Sigmoid colon (tissue), 6 donors: ENCODE measurements at regions not wholly inside any gene's neighbourhood (a gene's known extent, or its start where the extent isn't known, plus 50 kb on each side); places are given as distances from the start of the nearest gene placed in this dataset.

ENCODE experiments used
- DNase-seq: peaks from one replicate; pipeline ENCODE4 v3.0.0-alpha.2; 2019
- H3K27ac ChIP-seq, 4 donors: fragments of 200-600 bp; sonication (generic); one replicate each; pipeline ENCODE4 v1.5.1; 2016 to 2019; ENCODE audit warnings: mild to moderate bottlenecking in 1 of 4
- H3K27me3 ChIP-seq, 3 donors: fragments of 200-600 bp; sonication (generic); one replicate each; pipeline ENCODE4 v1.5.1; 2019; ENCODE audit warnings: mild to moderate bottlenecking in 1 of 3
- H3K36me3 ChIP-seq, 4 donors: fragments of 200-600 bp; sonication (generic); one replicate each; pipeline ENCODE4 v1.5.1; 2016 to 2019
- H3K4me1 ChIP-seq, 4 donors: fragments of 200-600 bp; sonication (generic); one replicate each; pipeline ENCODE4 v1.5.1; 2017 to 2019
- H3K4me3 ChIP-seq, 4 donors: fragments of 200-600 bp; sonication (generic); one replicate each; pipeline ENCODE4 v1.5.1; 2017 to 2019; ENCODE audit warnings: mild to moderate bottlenecking in 2 of 4, moderate library complexity in 1 of 4
- H3K9me3 ChIP-seq, 4 donors: fragments of 200-600 bp in 3 of 4; sonication (generic) in 3 of 4; one replicate each; pipeline versions ENCODE4 v1.5.1 to v1.6.1; 2013 to 2019
- EP300 ChIP-seq, 4 donors: sonication (generic); formaldehyde crosslinking; IDR thresholded peaks; one replicate each; pipeline ENCODE4 v1.6.1; 2017; ENCODE audit warnings: antibody characterized with exemption in 4 of 4
- POLR2A ChIP-seq, 2 donors: fragments of 450-650 bp; IDR thresholded peaks; one replicate each; pipeline ENCODE4 v1.6.1; 2016; ENCODE audit warnings: antibody characterized with exemption in 2 of 2, mild to moderate bottlenecking in 2 of 2, moderate library complexity in 2 of 2
- POLR2AphosphoS5 ChIP-seq, 4 donors: sonication (generic); formaldehyde crosslinking; IDR thresholded peaks; one replicate each; pipeline ENCODE4 v1.6.1; 2017; ENCODE audit warnings: antibody characterized with exemption in 4 of 4
- WGBS, 2 donors: extraction: QIAGEN DNeasy Blood & Tissue Kit; methylation state at CpG; one replicate each; pipeline ENCODE4 v1.1.7; 2013; 5-methylcytosine and 5-hydroxymethylcytosine counted together
- intact Hi-C: fragments of 100-400 bp; cut with DNase I; formaldehyde crosslinking; loops from one replicate; pipeline ENCODE4 v1.15.1; 2023
- TF ChIP-seq, protein P1 (sequence below), 4 experiments: fragments of 450-650 bp in 3 of 4; fragments of 200-600 bp in 1 of 4; IDR thresholded peaks; one replicate each; pipeline ENCODE4 v1.5.1; 2016 to 2019; ENCODE audit warnings: antibody characterized with exemption in 4 of 4, mild to moderate bottlenecking in 3 of 4, moderate library complexity in 2 of 4
- donor health status: healthy with polysubstance abuse.
- donor health status: healthy.

DNA sequence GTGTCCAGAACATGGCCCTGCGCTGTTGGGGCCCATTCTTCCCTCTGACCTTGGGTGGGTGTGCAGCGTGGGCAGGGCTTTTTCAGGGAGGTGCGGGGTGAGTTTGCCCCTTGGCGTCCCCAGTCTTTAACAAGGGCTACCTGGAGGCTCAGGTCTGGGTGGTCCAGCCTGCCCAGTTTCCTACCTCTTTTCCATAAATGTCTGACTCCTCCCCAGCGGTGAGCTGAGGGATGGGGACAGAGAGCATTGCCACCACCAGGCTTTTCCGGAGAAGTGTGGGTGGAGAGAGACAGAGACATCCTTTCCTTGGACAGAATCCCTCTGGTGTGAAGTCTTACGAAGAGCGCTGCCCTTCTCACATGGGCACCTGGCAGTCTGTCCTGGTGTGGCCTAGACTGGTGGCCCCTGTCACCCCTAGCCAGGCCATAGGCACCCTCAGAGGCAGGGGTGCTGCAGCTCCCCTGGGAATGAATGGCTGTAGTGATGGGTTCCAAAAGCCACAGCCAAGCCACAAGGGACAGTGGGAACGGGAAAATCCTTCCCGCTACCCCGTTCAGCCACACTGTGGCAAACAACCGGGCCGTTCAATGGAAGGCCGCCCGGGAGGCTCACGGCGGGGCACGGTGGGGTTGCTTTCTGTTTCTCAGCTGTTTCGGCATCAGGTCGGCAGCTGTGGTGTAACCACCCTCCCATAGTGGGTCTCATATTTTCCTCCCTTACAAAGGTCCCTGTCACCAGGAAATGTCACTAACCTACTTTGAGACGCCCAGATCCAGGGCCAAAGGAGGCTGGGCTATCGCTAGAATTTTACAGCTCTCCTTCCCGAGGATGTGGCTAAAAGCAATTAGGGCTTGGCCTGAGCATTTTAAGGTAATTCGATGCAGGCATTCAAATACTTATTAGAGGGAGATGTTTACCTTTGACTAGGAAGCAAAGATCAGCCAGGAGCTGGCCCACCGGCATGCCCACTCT is 61.9 kb upstream of the GSE1 start:
- intact Hi-C loops, result no loop called here
- Histone ChIP-seq H3K4me3 (no peak overlapping the region), H3K36me3 (no peaks in the 10 kb centered on the region), H3K27me3 (no peaks in the 10 kb centered on the region), H3K27ac (peak overlapping the region in 3 of 4 donors; percentile 67 to 96 (median 67)), H3K4me1 (peaks cover 0 to 32% (median 27%) of the 10 kb centered on the region in 4 donors), H3K9me3 (no peaks in the 10 kb centered on the region)
- 34 to 70% methylated on average over 25 of the region's 25 CpGs for WGBS, 2 donors
- TF ChIP-seq EP300 (IDR thresholded peaks at IDR 0.05) (no peak), POLR2A (IDR thresholded peaks at IDR 0.05) (no peak), POLR2AphosphoS5 (IDR thresholded peaks at IDR 0.05) (no peak)
- TF ChIP-seq, protein P1, sequence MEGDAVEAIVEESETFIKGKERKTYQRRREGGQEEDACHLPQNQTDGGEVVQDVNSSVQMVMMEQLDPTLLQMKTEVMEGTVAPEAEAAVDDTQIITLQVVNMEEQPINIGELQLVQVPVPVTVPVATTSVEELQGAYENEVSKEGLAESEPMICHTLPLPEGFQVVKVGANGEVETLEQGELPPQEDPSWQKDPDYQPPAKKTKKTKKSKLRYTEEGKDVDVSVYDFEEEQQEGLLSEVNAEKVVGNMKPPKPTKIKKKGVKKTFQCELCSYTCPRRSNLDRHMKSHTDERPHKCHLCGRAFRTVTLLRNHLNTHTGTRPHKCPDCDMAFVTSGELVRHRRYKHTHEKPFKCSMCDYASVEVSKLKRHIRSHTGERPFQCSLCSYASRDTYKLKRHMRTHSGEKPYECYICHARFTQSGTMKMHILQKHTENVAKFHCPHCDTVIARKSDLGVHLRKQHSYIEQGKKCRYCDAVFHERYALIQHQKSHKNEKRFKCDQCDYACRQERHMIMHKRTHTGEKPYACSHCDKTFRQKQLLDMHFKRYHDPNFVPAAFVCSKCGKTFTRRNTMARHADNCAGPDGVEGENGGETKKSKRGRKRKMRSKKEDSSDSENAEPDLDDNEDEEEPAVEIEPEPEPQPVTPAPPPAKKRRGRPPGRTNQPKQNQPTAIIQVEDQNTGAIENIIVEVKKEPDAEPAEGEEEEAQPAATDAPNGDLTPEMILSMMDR (IDR thresholded peaks at IDR 0.05), result no peak
- no peak for DNase-seq

DNA sequence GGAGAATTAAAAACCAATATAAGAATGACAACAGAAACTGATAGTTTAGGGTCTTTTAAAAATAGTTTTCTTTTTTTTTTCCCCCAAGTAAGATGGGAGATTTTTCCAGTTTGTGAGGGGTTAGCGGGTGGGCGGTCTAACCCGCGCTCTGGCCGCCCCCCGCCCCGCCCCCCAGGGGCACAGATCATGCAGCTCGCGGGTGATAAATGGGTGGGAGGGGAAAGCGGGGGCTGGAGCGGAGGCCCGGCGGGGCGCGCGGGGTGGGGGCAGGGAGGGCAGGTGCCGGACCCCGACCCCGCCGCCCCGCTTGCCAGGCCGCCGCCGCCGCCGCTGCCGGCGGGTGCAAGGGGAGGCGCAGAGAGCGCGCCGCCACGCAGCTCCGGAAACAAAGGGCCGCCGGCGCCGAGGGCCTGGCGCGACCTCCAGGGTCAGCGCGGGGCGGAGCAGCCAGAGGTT is 60.1 kb upstream of the GSE1 start:
- Histone ChIP-seq H3K9me3 (no peaks in the 10 kb centered on the region), H3K4me1 (peaks cover 0 to 45% (median 36%) of the 10 kb centered on the region in 4 donors), H3K27me3 (no peaks in the 10 kb centered on the region), H3K27ac (peak overlapping the region; percentile 84 to 96 (median 94)), H3K36me3 (no peaks in the 10 kb centered on the region), H3K4me3 (peak overlapping the region; percentile 62 to 87 (median 80))
- DNase-seq, result no peak
- intact Hi-C loops, result no loop called here
- WGBS, 2 donors, result 1 to 2% methylated on average over 43 of the region's 43 CpGs
- TF ChIP-seq POLR2AphosphoS5 (IDR thresholded peaks at IDR 0.05) (no peak), POLR2A (IDR thresholded peaks at IDR 0.05) (no peak), EP300 (IDR thresholded peaks at IDR 0.05) (no peak)
- TF ChIP-seq, protein P1 (IDR thresholded peaks at IDR 0.05), result no peak

DNA sequence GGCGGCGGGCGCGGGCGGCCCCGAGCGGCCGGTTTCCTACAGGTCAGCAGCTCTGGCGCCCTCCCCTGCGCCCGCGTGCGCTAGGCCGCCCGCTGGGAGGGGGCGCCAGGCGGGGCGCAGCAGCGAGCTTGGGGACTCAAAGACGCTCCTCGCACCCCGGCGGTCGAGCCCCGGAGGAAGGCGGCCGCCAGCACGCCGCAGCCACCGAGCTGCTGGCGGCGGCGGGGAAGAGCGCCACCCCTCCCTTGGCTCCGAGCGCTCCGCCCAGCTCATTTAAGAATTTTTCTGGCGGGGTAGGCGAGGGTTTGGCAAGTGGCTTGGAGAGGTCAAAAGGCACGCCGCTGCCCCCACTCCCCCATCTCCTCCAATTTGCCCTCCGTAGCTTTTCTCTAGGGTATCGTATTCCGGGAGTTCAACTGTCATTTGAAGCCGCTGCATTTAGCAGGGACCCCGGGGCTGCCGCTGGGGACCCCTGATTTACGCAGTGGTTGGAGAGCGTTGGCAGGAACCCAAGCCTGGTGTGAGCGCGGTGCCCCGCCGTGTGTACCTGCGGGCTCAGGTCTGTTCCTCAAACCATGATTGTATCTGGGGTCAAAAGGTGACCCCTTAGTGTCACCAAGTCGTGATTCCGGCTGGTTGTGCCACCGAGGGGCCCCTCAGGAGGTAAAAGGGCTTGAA is 59.5 kb upstream of the GSE1 start:
- H3K27ac ChIP-seq, result peak overlapping the region; percentile 84 to 96 (median 94)
- no peak for DNase-seq
- no peaks in the 10 kb centered on the region for H3K9me3 ChIP-seq
- intact Hi-C loops, result loop anchor here (1.0 kb wide), 1 partner anchor 92 kb away; no protein-coding TSS in a partner anchor
- no peaks in the 10 kb centered on the region for H3K36me3 ChIP-seq
- peak in 2 of 4 donors; percentile 12 to 23 for TF ChIP-seq POLR2AphosphoS5 (IDR thresholded peaks at IDR 0.05)
- TF ChIP-seq POLR2A (IDR thresholded peaks at IDR 0.05), result no peak
- WGBS, 2 donors, result 0 to 1% methylated on average over 57 of the region's 57 CpGs
- peak overlapping the region; percentile 62 to 87 (median 80) for H3K4me3 ChIP-seq
- peaks cover 0 to 51% (median 41%) of the 10 kb centered on the region in 4 donors for H3K4me1 ChIP-seq
- no peaks in the 10 kb centered on the region for H3K27me3 ChIP-seq

DNA sequence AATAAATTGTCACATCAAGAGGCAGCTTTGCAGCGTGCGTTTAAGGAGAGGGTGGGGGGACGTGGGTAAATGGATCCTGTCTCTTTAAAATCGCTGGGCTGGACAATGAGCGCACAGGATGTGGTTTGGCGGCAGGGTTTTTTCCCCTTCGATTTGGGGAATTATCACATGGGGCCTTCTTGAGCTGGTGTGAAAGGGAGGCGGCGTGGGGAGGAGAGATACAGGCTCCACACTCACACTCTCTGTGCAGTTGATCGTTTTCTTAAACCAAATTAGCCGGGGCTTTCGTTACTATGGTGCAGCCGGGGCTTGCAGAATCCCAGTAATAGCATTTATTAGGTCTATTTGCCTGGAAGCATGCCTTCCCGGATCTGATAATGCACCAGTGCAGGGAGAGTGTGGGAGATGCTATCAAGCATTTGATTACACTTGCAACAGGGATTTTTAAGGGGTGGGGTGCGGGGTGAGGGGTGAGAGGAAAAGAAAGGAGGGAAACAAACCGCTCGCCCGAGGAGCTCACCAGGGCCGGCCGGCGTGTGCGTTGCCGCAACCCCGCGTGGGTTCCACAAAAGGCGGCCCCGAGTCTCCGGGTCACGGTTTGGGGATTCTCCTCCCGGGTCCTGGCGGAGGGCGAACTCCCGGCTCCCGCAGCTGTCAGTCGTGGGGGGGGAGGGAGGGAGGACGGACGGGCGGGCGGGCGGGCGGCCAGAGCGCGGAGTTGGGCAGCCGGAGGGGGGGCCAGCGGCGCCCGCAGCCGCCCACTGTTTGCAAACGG is 58.8 kb upstream of the GSE1 start:
- TF ChIP-seq POLR2AphosphoS5 (IDR thresholded peaks at IDR 0.05), result peak in 2 of 4 donors; percentile 20 to 62
- no peak for TF ChIP-seq EP300 (IDR thresholded peaks at IDR 0.05)
- peak in 1 of 2 donors; percentile 26 for TF ChIP-seq POLR2A (IDR thresholded peaks at IDR 0.05)
- Histone ChIP-seq H3K27me3 (no peaks in the 10 kb centered on the region), H3K4me3 (peak overlapping the region; percentile 62 to 87 (median 80)), H3K36me3 (no peaks in the 10 kb centered on the region), H3K9me3 (no peaks in the 10 kb centered on the region), H3K4me1 (peaks cover 0 to 58% (median 45%) of the 10 kb centered on the region in 4 donors), H3K27ac (peak overlapping the region; percentile 84 to 96 (median 94))
- intact Hi-C loops, result loop anchor here (1.0 kb wide), 1 partner anchor 93 kb away; no protein-coding TSS in a partner anchor
- WGBS, 2 donors, result 0% methylated on average over 49 of the region's 49 CpGs
- DNase-seq, result peak; percentile 88
